Fibroblast of skin of left biceps (primary cell): ENCODE measurements at regions not wholly inside any gene's neighbourhood (a gene's known extent, or its start where the extent isn't known, plus 50 kb on each side); places are given as distances from the start of the nearest gene placed in this dataset.
"Not testable (repeated sequence)": the region's sequence is repeated elsewhere in the genome, so short reads cannot be mapped to it uniquely, and the experiment has no call there.

Source experiments
- DNase-seq, 2 experiments: peaks; one replicate each; pipeline ENCODE4 v3.0.0-alpha.2; 2013; ENCODE audit warnings: low read depth in 2 of 2

DNA sequence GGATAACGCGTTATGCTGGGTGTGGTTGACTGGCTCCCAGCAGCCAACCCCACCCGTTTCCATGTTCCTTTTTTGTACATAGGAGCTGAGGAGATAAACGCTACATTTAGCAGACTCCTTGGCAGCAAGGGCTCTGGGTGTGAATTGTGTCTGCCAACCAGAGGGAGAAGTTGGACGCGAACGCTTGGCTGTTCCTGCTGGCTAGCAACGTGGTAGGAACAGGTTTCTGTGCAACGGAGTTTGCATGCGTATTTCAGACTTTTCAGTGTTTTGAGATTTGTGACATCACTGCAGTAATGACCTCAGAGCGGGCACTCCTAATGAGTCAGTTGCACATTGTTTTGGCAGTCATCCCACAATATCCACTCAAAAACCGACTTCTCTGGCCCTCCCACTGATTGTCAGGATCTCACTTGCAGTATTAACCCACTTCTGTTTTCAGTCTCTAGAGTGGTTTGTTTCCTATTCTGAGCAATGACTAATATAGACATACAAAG, 98.7 kb upstream of the RGS1 start:
- DNase-seq, result no peak

DNA sequence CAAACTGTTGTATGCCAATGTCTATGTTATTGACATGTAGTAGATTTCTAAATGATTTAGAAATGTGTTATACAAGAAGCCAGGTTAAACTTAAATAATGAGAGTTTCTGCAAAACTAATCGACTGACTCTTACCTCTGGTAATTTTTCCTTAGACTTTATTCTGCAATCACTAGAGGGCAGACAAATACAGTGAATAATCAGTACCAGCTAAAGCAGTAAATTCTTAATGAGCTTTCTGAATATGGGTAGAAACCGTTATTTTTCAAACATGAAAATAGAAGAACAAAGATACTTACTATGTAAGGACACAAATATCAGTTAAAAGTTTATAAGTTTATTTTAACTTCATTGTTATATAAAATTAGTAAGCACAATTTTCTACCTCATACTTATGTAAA, 97.9 kb upstream of the RGS1 start:
- DNase-seq, result peak; percentile 20 to 21

DNA sequence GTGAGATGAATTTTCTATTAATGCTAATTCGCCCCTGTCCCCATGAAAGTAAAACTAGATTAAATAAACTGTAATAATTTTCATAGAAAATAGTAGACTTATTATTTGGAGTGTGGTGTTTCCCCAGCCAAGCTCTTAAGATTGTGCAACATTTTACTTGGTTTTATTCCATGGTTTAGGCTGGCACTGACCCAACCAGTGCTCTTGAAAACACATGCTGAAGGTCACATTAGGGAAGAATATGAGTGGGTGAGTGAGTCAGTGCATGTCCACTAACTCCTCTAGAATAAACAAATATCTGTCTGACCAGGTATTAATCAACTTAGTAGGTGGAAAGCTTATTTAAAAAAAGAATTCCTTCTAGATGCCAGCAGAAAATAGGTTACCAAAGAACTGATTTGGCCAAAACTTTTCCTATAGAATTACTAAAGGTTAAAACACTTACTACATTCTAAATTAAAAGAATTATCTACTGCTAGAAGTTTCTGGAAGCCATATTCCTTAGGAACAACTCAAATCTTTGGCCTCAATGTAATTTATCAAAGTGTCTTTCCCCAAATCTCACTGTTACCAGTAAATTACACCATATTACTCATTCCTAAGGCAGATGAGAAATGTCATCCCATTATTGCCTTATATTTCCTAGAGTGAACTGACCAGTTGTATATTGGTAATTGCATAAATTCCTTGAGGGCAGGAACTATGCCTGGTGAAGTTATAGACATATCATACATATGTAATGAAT, 89.7 kb upstream of the RGS1 start:
- DNase-seq, result peak; percentile 91 to 93

DNA sequence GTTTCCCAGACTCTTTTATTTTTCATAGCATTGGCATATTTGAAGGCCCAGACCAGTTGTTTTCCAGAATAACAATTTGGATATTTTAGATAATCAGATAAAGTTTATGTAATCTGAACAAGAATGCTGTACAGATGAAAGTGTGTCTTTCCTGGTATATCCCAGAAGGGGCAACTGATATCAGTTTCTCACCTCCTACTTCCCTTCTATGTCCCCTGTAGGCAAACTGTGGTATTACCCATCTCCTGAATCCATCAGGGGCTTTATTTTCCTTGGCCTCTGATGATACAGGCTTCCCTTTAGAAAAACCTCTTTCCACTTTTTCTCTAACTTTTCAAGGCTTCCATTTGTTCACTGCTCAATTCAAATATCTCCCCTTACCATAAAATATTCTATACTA, 87.5 kb upstream of the RGS1 start:
- no peak for DNase-seq

DNA sequence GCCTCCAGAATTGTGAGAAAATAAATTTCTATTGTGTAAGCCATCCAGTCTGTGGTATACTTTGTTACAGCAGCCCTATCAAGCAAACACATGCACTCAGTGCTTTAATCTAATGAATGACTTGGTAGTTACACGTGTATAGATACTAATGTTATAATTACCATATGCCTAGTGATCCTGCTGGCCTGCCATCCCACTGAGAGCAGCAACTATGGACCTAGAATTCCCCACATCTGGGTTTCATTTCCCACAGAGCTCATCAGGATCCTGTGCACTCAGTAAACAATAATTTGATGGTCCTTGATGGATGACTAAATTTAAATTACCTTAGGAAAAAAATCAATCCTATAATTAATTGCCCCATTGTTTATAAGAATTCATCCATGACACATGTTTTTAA, 86.5 kb upstream of the RGS1 start:
- peak; percentile 62 to 75 for DNase-seq

DNA sequence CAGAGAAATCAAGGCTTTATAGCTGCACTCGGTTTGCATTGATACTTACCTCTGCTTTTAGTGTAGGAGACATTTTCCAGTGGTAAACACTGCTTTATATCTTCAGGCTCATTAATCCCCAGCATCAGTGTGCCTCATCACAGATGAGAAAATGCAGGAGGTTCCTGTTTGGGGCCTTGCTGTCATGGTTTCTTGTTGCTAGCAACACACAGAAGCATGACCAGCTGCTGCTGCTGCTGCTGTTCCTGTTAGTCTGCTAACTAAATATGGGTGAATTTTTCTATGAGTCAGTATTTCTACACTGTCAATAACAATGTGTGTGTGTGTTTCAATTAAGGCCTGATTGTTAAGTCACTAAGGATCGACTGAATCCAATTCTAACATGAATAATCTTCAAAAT, 85.8 kb upstream of the RGS1 start:
- DNase-seq, result peak; percentile 79 to 81

DNA sequence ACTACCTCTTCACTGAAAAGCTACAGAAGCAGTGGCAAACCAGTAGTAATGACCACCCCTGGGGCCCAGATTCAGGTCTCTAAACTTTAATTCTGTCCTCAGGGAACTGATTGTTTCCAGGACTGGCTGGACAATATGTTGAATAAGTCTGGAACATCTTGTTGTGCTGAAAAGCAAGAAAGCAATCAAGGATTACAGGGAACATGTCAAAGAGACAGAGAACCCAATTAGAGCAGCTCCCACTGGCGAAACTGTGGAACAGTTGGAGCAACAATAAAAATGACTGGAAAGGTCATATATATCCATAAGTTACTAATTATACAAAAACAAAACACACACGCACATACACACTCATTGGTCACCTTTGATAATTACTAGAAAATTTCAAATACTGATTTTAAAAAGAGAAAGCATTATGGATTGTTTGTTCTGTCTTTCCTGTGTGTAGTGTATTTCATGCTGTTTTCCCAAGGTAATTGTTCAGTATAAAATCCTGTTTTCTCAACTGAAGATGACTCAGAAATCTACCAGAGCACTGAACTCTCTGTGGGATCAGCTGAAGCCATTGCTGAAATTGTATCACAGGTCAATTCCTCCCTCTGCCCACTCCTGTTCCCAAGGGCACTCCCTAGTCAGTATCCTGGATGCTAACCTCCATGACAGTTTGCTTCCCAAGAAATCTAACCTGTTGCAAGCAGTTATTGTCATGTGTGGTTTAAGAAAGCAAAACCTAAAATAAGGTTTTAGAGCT, 83.6 kb upstream of the RGS1 start:
- no peak for DNase-seq

DNA sequence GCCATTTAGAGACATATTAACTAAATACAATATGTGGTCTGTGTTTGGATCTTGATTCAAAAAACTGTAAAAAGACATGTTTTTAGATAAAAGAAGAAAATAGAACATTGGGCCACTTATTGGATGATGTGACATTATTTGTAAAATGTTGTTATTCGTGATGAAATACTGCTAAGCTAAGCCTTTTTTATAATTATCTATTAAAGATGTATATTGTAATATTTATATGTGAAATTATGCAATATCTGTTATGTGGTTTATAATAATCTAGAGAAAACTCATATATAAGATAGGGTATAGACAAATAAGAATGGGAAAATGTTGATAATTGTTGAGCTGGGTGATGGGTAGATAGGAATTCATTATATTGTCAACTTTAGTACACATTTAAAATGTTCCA, 82.0 kb upstream of the RGS1 start:
- DNase-seq, result no peak

DNA sequence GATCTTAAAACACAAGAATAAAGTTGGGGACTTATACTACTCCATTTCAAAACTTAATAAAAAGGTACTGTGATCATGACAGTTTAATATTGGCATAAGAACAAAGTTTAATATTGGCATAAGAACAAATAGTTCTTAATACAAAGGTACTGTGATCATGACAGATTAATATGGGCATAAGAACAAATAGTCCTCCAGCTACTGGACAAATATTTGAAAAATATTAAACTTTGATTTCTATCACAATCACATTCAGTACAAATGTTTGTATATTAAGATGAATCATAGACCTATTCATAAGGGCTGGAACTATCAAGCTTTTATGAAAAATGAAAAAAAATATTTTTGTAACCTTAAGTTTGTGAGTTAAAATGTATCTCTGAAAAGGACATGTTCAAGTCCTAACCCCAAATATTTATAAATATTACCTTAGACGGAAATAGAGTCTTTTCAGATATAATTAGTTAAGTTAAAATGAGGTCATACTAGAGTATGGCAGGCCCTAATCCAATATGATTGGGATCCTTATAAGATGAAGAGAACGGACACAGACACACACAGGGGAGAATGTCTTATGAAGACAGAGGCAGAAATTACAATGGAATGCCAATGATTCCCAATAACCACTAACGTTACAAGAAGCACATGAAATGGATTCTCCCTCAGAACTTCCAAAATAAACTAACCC, 79.1 kb upstream of the RGS1 start:
- DNase-seq, result no peak

DNA sequence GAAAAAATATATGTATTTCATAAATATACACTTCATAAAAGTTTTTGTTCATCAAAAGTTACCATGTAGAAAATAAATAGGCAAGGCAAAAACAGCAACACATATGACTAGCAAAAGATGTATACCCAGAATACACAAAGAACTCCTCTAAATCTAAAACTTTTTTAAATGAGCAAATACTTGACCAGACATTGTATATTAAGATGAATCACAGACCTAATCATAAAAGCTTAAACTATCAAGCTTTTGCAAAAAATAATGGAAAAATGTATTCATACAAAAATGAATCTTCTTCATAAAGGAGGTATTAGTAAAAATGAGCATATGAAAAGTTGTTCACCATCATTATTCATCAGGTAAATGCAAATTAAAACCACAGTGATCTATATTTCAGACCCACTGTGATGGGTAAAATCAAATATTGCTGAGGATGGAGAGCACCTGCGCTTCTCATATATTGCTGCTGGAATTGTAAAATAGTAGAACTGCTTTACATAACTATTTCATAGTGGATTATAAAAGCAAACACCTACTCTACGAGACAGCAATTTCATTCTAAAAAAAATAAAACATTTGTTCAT, 78.3 kb upstream of the RGS1 start:
- DNase-seq, result no peak

DNA sequence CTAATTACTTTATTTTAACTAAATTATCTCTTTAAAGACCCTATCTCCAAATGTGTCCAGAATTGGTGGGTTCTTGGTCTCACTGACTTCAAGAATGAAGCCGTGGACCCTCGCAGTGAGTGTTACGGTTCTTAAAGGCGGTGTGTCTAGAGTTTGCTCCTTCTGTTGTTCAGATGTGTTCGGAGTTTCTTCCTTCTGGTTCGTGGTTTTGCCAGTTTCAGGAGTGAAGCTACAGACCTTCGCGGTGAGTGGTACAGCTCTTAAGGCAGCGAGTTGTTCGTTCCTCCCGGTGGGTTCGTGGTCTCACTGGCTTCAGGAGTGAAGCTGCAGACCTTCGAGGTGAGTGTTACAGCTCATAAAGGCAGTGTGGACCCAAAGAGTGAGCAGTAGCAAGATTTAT, 77.5 kb upstream of the RGS1 start:
- DNase-seq, result not testable (repeated sequence)

DNA sequence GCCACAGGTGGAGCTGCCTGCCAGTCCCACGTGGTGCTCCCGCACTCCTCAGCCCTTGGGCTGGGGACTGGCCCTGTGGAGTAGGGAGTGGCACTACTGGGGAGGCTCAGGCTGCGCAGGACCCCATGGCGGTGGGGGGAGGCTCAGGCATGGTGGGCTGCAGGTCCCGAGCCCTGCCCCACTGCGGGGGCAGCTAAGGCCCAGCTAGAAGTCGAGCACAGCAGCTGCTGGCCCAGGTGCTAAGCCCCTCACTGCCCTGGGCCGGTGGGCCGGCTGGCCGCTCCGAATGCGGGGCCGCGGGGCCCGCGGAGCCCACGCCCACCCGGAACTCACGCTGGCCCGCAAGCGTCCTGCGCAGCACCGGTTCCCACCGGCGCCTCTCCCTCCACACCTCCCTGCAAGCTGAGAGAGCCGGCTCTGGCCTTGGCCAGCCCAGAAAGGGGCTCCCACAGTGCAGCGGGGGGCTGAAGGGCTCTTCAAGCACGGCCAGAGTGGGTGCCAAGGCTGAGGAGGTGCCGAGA, 76.5 kb upstream of the RGS1 start:
- not testable (repeated sequence) for DNase-seq

DNA sequence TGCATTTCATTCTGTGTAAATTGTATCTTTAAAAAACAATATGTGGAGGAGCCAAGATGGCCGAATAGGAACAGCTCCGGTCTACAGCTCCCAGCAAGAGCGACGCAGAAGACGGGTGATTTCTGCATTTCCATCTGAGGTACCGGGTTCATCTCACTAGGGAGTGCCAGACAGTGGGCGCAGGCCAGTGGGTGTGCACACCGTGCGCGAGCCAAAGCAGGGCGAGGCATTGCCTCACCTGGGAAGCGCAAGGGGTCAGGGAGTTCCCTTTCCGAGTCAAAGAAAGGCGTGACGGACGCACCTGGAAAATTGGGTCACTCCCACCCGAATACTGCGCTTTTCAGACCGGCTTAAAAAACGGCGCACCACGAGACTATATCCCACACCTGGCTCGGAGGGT, 75.0 kb upstream of the RGS1 start:
- DNase-seq, result not testable (repeated sequence)

DNA sequence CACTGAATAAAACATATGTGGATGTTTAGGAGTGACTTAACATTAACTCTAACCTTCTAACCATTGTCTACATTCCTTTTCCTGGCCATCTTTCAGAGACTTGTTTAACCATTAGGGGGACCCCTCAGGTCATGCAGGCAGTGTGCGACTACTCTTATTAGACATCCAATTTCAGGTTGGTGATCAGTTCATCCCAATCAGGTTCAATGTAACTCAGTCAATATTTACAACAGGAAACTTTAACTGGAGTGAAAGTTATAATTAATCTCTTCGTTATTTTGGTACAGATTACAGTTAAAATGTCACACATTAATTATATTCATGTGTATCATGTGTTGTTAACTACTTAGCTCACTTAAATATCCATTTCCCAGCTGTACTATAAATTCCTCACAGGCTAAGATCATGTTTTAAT, 68.8 kb upstream of the RGS1 start:
- no peak for DNase-seq

DNA sequence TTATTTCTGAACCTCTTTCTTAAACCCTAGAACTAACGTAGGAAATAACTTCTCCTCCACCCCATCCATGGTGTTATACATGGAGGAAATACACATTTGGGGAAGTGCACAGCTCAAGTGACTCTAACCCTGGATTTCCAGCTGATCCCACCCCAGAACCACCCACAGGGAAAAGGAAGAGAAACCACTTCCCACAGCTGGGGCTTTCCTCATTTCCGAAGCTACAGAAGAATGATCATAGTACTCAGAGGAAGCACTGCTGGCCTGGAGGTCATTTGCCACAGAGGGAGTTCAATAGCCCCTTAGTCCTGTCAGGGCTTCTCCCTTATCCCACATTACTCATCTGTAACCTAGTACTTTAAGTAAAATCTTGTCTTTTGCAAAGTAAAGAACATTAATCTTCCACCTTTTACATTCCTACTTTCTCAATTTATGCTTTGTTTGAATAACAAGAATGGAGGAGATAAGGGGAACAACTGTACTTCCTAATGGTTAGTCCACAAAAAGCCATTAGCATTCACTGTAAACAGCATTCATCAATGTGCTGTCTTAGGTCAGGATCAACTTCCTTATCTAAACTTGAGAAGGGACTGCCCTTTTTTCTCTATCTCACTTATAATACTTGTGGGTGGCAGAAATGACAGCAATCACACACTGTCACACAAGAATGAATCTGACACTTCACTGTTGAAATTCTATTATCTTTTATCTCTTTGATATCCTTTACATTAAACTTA, 63.0 kb upstream of the RGS1 start:
- DNase-seq, result no peak

DNA sequence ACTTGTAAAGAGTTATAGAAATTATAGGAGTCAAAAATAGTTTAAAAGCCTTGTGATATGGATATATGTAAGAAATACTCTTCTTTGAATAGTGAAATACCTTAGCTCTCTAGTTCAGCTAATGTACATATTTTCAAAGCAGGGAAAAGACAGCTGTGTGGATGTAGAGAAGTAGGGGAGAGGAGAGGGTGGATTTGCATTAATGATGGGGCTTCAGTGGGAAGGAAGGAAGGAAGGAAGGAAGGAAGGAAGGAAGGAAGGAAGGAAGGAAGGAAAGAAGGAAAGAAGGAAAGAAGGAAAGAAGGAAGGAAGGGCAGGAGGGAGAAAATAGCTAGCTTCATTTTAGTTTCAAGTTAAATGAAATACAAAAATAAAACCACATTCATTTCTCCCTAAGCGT, 62.4 kb upstream of the RGS1 start:
- DNase-seq, result no peak

DNA sequence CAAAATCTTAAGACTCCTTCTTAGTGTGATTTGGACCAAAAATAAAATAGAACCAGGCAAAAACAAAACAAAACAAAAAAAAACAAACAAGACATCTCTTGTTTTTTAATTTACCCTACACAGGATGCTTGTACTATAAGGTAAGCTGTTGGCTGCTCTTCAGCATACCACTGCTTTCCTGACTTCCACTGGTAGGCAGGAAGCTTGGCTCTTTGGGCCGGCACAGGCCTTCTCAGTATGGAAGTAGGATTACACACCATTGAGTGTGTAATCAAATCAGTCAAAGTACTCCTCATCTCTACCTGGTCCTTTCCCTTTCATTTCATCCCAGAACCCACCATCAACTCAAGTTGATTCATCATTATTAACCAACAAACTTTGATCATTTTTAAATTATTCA, 61.9 kb upstream of the RGS1 start:
- no peak for DNase-seq

DNA sequence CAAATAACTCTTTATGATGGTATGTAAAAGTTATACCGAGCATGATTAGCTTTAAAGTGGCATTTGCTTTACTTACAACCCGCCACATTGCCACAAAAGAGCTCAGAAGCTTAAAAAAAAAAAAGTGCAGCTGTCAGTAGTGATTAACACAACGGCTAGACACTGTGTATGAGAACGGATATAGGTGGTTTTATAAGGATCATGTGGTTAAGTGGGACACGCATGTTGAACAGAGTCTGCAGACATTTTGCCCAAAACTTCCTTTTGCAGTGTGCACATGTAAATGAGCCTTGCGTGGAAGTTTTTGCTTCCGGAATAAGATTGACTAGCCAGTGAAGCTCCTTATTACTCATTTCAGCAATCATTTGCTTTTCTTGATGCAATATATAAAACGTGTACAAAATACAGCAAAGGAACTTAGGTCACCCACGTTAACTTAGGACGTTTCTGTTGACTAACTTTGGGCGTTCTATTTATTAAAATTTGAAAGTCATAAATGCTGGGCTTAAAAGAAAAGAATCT, 58.7 kb upstream of the RGS1 start:
- DNase-seq, result no peak

DNA sequence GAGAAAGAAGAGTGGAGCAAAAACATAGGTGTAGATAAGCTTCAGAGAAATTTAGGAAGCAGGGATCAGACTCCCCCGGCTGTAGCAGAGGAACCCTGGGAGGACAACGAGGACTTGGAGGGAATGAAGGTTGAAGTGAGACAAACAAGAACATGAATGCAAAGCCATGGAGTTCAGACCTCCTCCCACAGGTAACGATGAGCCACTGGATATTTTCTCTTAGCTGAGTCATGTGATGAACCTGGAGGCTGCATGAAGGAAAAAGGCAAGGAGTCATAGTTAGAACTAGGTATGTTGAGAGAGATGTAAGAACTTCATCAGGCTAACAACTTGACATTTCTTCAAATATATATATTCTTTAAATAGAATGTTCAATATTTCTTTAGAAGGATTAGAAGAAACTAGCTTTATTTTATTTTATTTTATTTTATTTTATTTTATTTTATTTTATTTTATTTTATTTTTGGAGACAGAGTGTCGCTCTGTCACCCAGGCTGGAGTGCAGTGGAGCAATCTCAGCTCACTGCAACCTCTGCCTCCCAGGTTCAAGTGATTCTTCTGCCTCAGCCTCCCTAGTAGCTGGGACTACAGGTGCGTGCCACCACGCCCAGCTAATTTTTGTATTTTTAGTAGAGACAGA, 57.7 kb upstream of the RGS1 start:
- DNase-seq, result not testable (repeated sequence)

DNA sequence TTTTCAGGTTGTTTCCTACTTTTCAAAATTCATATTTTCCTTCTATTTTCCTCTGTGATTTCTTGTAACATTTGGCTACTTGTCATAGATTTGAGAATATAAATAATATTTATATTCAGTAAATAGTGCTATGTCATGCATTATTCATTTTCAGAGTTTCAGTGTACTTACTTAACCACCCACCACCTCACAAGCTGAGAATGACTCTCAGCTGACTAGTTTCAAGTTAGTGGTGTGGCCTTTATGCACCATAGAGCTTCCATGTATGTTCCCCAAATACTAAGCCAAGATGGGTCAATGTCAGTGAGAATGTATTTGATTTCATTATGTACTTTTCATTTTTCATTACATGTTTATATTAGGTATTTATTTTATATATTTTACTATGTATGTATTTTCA, 56.9 kb upstream of the RGS1 start:
- no peak for DNase-seq

DNA sequence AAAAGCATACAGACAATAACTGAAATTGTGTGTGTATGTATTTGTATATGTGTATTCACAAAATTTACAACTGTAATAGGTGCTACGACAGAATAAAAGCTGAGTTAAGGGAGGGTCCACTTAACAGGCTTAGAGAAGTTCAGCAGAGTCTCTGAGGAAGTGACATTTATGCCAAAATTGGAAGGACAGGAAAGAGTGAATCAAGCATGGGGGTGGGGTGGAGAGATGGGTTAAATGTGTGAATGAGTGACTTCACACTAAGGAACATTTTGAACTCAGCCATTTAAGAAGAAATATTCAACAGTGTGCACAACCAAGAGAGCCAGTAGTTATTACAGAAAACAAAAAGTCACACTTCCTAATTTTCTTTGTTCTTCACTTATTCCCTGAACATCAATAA, 53.8 kb upstream of the RGS1 start:
- no peak for DNase-seq
